ENCODE measurements at regions not wholly inside any gene's neighbourhood (a gene's known extent, or its start where the extent isn't known, plus 50 kb on each side); places are given as distances from the start of the nearest gene placed in this dataset.
"Not testable (repeated sequence)": the region's sequence is repeated elsewhere in the genome, so short reads cannot be mapped to it uniquely, and the experiment has no call there.

- no peaks in the 10 kb centered on the region for H3K9me3 ChIP-seq
- TF ChIP-seq POLR2A (IDR thresholded peaks at IDR 0.05) (no peak), POLR2AphosphoS5 (IDR thresholded peaks at IDR 0.05) (peak in 2 of 3 donors; percentile 24 to 44), CTCF (IDR thresholded peaks at IDR 0.05 in 8 of 11, conservative IDR thresholded peaks at IDR 0.05 in 3 of 11) (peak; percentile 45 to 80 (median 65))
- H3K27me3 ChIP-seq (replicated peaks in 1 of 7) = no peaks in the 10 kb centered on the region
- no peak for DNase-seq
- peaks cover 0 to 20% (median 12%) of the 10 kb centered on the region in 6 donors for H3K4me1 ChIP-seq
- WGBS, 5 donors = 33 to 43% (median 37%) methylated on average over 22 of the region's 22 CpGs
- peak overlapping the region in 2 of 8 donors; percentile 6 to 24 for H3K4me3 ChIP-seq
- no peaks in the 10 kb centered on the region for H3K36me3 ChIP-seq
- peak overlapping the region in 4 of 8 donors; percentile 7 to 66 (median 44) for H3K27ac ChIP-seq
- intact Hi-C loops (cut with DNase I; ENCODE audit: low total_unique reads) = no loop called here
Measured at GRCh38 chr6:6758915-6759654, 170.6 kb downstream of the LY86 start.

- no peak for DNase-seq
- WGBS, 5 donors = 85 to 96% (median 91%) methylated on average over 3 of the region's 3 CpGs
- Histone ChIP-seq H3K9me3 (no peaks in the 10 kb centered on the region), H3K27me3 (replicated peaks in 1 of 7) (no peaks in the 10 kb centered on the region), H3K27ac (no peak overlapping the region), H3K4me1 (peaks cover 0 to 20% (median 12%) of the 10 kb centered on the region in 6 donors), H3K4me3 (no peak overlapping the region), H3K36me3 (no peaks in the 10 kb centered on the region)
- no peak for TF ChIP-seq POLR2AphosphoS5 (IDR thresholded peaks at IDR 0.05)
- TF ChIP-seq POLR2A (IDR thresholded peaks at IDR 0.05) = no peak
- TF ChIP-seq CTCF (IDR thresholded peaks at IDR 0.05 in 8 of 11, conservative IDR thresholded peaks at IDR 0.05 in 3 of 11) = no peak
- intact Hi-C loops (cut with DNase I; ENCODE audit: low total_unique reads) = no loop called here
Measured at GRCh38 chr6:6760002-6760401, 171.5 kb downstream of the LY86 start.

DNA sequence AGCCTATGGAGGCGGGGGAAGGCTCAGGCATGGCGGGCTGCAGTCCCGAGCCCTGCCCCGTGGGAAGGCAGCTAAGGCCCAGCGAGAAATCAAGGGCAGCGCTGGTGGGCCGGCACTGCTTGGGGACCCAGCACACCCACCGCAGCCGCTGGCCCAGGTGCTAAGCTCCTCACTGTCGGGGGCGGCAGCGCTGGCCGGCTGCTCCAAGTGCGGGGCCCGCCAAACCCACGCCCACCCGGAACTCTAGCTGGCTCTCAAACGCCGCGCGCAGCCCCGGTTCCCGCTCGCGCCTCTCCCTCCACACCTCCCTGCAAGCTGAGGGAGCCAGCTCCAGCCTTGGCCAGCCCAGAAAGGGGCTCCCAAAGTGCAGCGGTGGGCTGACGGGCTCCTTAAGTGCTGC lies 174.0 kb downstream of the LY86 start:
- H3K9me3 ChIP-seq; H3K27ac ChIP-seq; intact Hi-C loops (cut with DNase I; ENCODE audit: low total_unique reads); DNase-seq; H3K27me3 ChIP-seq (replicated peaks in 1 of 7); H3K4me3 ChIP-seq; H3K36me3 ChIP-seq: not testable (repeated sequence)
- WGBS, 5 donors = 78 to 93% (median 90%) methylated on average over 3 to 27 of the region's 27 CpGs
- H3K4me1 ChIP-seq = peaks cover 0 to 20% (median 12%) of the 10 kb centered on the region in 6 donors

GRCh38 chr6:6764764-6765434 lies 176.4 kb downstream of the LY86 start:
- Histone ChIP-seq H3K4me1 (peaks cover 0 to 1% (median under 1%) of the 10 kb centered on the region in 6 donors), H3K27me3 (replicated peaks in 1 of 7) (no peaks in the 10 kb centered on the region), H3K9me3 (no peaks in the 10 kb centered on the region), H3K36me3 (no peaks in the 10 kb centered on the region), H3K27ac (no peak overlapping the region), H3K4me3 (no peak overlapping the region)
- no peak for DNase-seq
- TF ChIP-seq CTCF (IDR thresholded peaks at IDR 0.05 in 8 of 11, conservative IDR thresholded peaks at IDR 0.05 in 3 of 11) (no peak), POLR2A (IDR thresholded peaks at IDR 0.05) (no peak), POLR2AphosphoS5 (IDR thresholded peaks at IDR 0.05) (no peak)
- intact Hi-C loops (cut with DNase I; ENCODE audit: low total_unique reads) = no loop called here
- WGBS, 5 donors = 66 to 82% (median 71%) methylated on average over 3 of the region's 3 CpGs
